GM19372 (cell line): ENCODE measurements at regions not wholly inside any gene's neighbourhood (a gene's known extent, or its start where the extent isn't known, plus 50 kb on each side); places are given as distances from the start of the nearest gene placed in this dataset.

Source experiments
- ATAC-seq: cut with Tn5 transposase; IDR thresholded peaks from one replicate; pipeline ENCODE4 v1.9.1; 2021; ENCODE audit warnings: mild to moderate bottlenecking, low read depth, moderate library complexity; ENCODE audit not compliant: unreplicated experiment

GRCh38 chr5:106202035-106202434, 1468.7 kb downstream of the EFNA5 start:
- ATAC-seq, result no peak

GRCh38 chr5:106200971-106201370, 1469.8 kb downstream of the EFNA5 start:
- no peak for ATAC-seq

GRCh38 chr5:106195679-106196474, 1474.9 kb downstream of the EFNA5 start:
- no peak for ATAC-seq

- ATAC-seq, result no peak
Measured at GRCh38 chr5:106189121-106189809, 1481.5 kb downstream of the EFNA5 start.

GRCh38 chr5:106185661-106186081, 1485.1 kb downstream of the EFNA5 start:
- no peak for ATAC-seq

GRCh38 chr5:106174903-106175302, 1495.8 kb downstream of the EFNA5 start:
- ATAC-seq, result no peak

GRCh38 chr5:106172681-106173532, 1497.8 kb downstream of the EFNA5 start:
- no peak for ATAC-seq

GRCh38 chr5:106171708-106172107, 1499.0 kb downstream of the EFNA5 start:
- no peak for ATAC-seq

- ATAC-seq, result no peak
Measured at GRCh38 chr5:106171132-106171531, 1499.6 kb downstream of the EFNA5 start.

GRCh38 chr5:106167766-106168165, 1503.0 kb downstream of the EFNA5 start:
- ATAC-seq, result no peak

GRCh38 chr5:106163233-106163632, 1507.5 kb downstream of the EFNA5 start:
- no peak for ATAC-seq

GRCh38 chr5:106159616-106160015, 1511.1 kb downstream of the EFNA5 start:
- no peak for ATAC-seq

GRCh38 chr5:106154280-106154716, 1516.4 kb downstream of the EFNA5 start:
- ATAC-seq, result no peak

- ATAC-seq, result no peak
Measured at GRCh38 chr5:106152569-106152968, 1518.2 kb downstream of the EFNA5 start.

- ATAC-seq, result no peak
Measured at GRCh38 chr5:106142116-106142515, 1528.6 kb downstream of the EFNA5 start.

GRCh38 chr5:106140101-106140500, 1530.6 kb downstream of the EFNA5 start:
- ATAC-seq, result no peak

GRCh38 chr5:106136061-106136460, 1534.7 kb downstream of the EFNA5 start:
- no peak for ATAC-seq

- no peak for ATAC-seq
Measured at GRCh38 chr5:106135473-106135872, 1535.3 kb downstream of the EFNA5 start.

GRCh38 chr5:106134549-106134948, 1536.2 kb downstream of the EFNA5 start:
- ATAC-seq, result no peak

GRCh38 chr5:106127985-106128384, 1542.8 kb downstream of the EFNA5 start:
- ATAC-seq, result no peak

- no peak for ATAC-seq
Measured at GRCh38 chr5:106127341-106127781, 1543.4 kb downstream of the EFNA5 start.
